HepG2 (cell line): ENCODE measurements at regions not wholly inside any gene's neighbourhood (a gene's known extent, or its start where the extent isn't known, plus 50 kb on each side); places are given as distances from the start of the nearest gene placed in this dataset.

ENCODE experiments used
- BCL6 ChIP-seq: IDR thresholded peaks from 2 replicates; pipeline ENCODE4 v1.6.1; 2016; ENCODE audit warnings: missing genetic modification reagents, missing compliant biosample characterization
- ETV6 ChIP-seq: sonication (generic); formaldehyde crosslinking; conservative IDR thresholded peaks from 2 replicates; pipeline ENCODE4 v1.4.0; 2020; ENCODE audit warnings: missing genetic modification reagents
- KDM5A ChIP-seq: fragments of 200-600 bp; sonication (generic); IDR thresholded peaks from 2 replicates; pipeline ENCODE4 v1.7.0; 2018; ENCODE audit warnings: antibody characterized with exemption, mild to moderate bottlenecking, low read length, borderline replicate concordance
- MXD4 ChIP-seq: IDR thresholded peaks from 2 replicates; pipeline ENCODE4 v1.6.1; 2016; ENCODE audit warnings: mild to moderate bottlenecking, missing biosample characterization, missing genetic modification reagents
- POLR2A ChIP-seq, 2 experiments: IDR thresholded peaks; 2 replicates each; pipeline ENCODE4 v1.6.1; 2011; ENCODE audit warnings: low read depth in 2 of 2, low read length in 2 of 2, mild to moderate bottlenecking in 1 of 2, moderate library complexity in 1 of 2; ENCODE audit not compliant: insufficient read depth in 1 of 2
- ZNF510 ChIP-seq: sonication (generic); formaldehyde crosslinking; IDR thresholded peaks from 2 replicates; pipeline ENCODE4 v1.4.0; 2020; ENCODE audit warnings: low read depth, mild to moderate bottlenecking, missing genetic modification reagents
- ZZZ3 ChIP-seq: sonication (generic); formaldehyde crosslinking; IDR thresholded peaks from 2 replicates; pipeline ENCODE4 v1.4.0; 2020; ENCODE audit warnings: missing genetic modification reagents, mild to moderate bottlenecking, borderline replicate concordance

DNA sequence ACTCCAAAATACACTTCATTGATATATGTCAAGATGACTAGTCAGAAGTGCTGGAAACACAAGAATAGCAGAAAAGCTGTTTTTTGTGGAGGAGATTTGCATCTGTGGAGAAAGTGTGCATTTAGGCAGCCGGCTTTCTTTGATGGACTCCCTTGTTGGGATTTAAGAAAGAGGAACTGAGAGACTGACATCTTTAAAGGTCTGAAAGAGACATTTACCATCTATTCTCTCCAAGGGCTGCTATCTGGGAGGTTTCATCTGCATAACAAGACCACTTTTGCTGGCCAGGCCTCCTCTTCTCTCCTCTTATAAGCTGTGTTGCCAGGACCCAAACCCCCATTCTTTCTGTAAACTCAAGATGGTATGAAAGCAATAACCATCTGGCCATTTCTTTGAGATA lies 1065.0 kb downstream of the NLGN4X start:
- TF ChIP-seq BCL6 (CRISPR knock-in tag) (no peak), KDM5A (no peak), ETV6 (CRISPR knock-in tag) (no peak), ZNF510 (CRISPR knock-in tag) (no peak), MXD4 (CRISPR knock-in tag) (no peak), POLR2A (IDR thresholded peaks at IDR 0.05; ENCODE audit: insufficient read depth in 1 of 2, low read depth in 2 of 2, low read length in 2 of 2) (no peak), ZZZ3 (no peak)
